OCI-LY3 (cell line): ENCODE measurements at regions not wholly inside any gene's neighbourhood (a gene's known extent, or its start where the extent isn't known, plus 50 kb on each side); places are given as distances from the start of the nearest gene placed in this dataset.
"Not testable (repeated sequence)": the region's sequence is repeated elsewhere in the genome, so short reads cannot be mapped to it uniquely, and the experiment has no call there.

Experiments
- H2AFZ ChIP-seq: fragments of 200-600, 300-600 bp; shearing (Covaris generic); 2 replicates; pipeline ENCODE4 v1.6.0; 2014; ENCODE audit warnings: antibody characterized with exemption, low read depth, low read length
- H3K27ac ChIP-seq: fragments of 200-600, 300-600 bp; sonication (generic); 2 replicates; pipeline ENCODE4 v1.5.1; 2014; ENCODE audit warnings: mild to moderate bottlenecking, low read length, moderate library complexity, mixed read lengths
- H3K27me3 ChIP-seq: fragments of 200-600, 300-600 bp; sonication (generic); 2 replicates; pipeline ENCODE4 v1.6.1; 2014; ENCODE audit warnings: low read depth, low read length, mixed read lengths
- H3K36me3 ChIP-seq: fragments of 200-600, 300-600 bp; sonication (generic); replicated peaks from 2 replicates; pipeline ENCODE3; 2014; ENCODE audit warnings: low read depth, low read length, mixed read lengths
- H3K4me1 ChIP-seq: fragments of 300-600, 200-600 bp; sonication (generic); 2 replicates; pipeline ENCODE4 v1.6.1; 2014; ENCODE audit warnings: low read length, mixed read lengths
- H3K4me2 ChIP-seq: fragments of 200-600, 300-600 bp; sonication (generic); 2 replicates; pipeline ENCODE4 v1.6.1; 2014; ENCODE audit warnings: low read length, mixed read lengths
- H3K4me3 ChIP-seq: fragments of 300-600, 200-600 bp; sonication (generic); 2 replicates; pipeline ENCODE4 v1.5.1; 2014; ENCODE audit warnings: antibody characterized with exemption, mild to moderate bottlenecking, low read length, moderate library complexity
- H3K79me2 ChIP-seq: fragments of 300-600, 200-600 bp; shearing (Covaris generic); 2 replicates; pipeline ENCODE4 v1.6.1; 2014; ENCODE audit warnings: mild to moderate bottlenecking, low read length, mixed read lengths
- H3K9ac ChIP-seq: fragments of 300-600, 200-600 bp; shearing (Covaris generic); 2 replicates; pipeline ENCODE4 v1.6.0; 2014; ENCODE audit warnings: mild to moderate bottlenecking, low read length, moderate library complexity
- H3K9me3 ChIP-seq: fragments of 200-600, 300-600 bp; shearing (Covaris generic); 2 replicates; pipeline ENCODE4 v1.6.1; 2014; ENCODE audit warnings: low read length, mixed read lengths; ENCODE audit not compliant: insufficient read depth
- H4K20me1 ChIP-seq: fragments of 200-600, 300-600 bp; sonication (generic); 2 replicates; pipeline ENCODE4 v1.6.1; 2016; ENCODE audit warnings: low read length, mixed read lengths; ENCODE audit not compliant: insufficient read depth
- CTCF ChIP-seq: fragments of 200-600, 300-600 bp; sonication (generic); IDR thresholded peaks from 2 replicates; pipeline ENCODE4 v1.5.1; 2014; ENCODE audit warnings: antibody characterized with exemption, low read length, low read depth
- EZH2phosphoT487 ChIP-seq: fragments of 200-600 bp; shearing (Covaris generic); IDR thresholded peaks from 2 replicates; pipeline ENCODE4 v1.6.1; 2018; ENCODE audit warnings: antibody characterized with exemption, mixed run types, low read depth

GRCh38 chr7:131154380-131154779 lies 173.3 kb upstream of the MKLN1 start:
- H2AFZ ChIP-seq, result no peak overlapping the region
- no peaks in the 10 kb centered on the region for H4K20me1 ChIP-seq
- no peak overlapping the region for H3K4me3 ChIP-seq
- peaks cover 7% of the 10 kb centered on the region; the same call in 1 of the 2 replicates for H3K27me3 ChIP-seq
- TF ChIP-seq EZH2phosphoT487, result no peak
- no peak for TF ChIP-seq CTCF
- H3K27ac ChIP-seq, result no peak overlapping the region
- no peaks in the 10 kb centered on the region for H3K36me3 ChIP-seq
- no peaks in the 10 kb centered on the region for H3K4me1 ChIP-seq
- H3K9ac ChIP-seq, result no peak overlapping the region
- no peaks in the 10 kb centered on the region for H3K79me2 ChIP-seq
- no peaks in the 10 kb centered on the region for H3K9me3 ChIP-seq
- H3K4me2 ChIP-seq, result no peak overlapping the region

- Histone ChIP-seq H3K79me2 (no peaks in the 10 kb centered on the region), H3K9me3 (no peaks in the 10 kb centered on the region), H3K4me1 (no peaks in the 10 kb centered on the region), H2AFZ (no peak overlapping the region), H3K9ac (no peak overlapping the region), H3K36me3 (no peaks in the 10 kb centered on the region), H3K27me3 (peaks cover 5% of the 10 kb centered on the region; the same call in 1 of the 2 replicates), H3K4me2 (no peak overlapping the region), H3K4me3 (no peak overlapping the region), H3K27ac (no peak overlapping the region), H4K20me1 (no peaks in the 10 kb centered on the region)
- TF ChIP-seq EZH2phosphoT487 (no peak), CTCF (no peak)
Observed at GRCh38 chr7:131157530-131158243, 170.0 kb upstream of the MKLN1 start.

- H3K79me2 ChIP-seq, H3K4me2 ChIP-seq, H3K4me1 ChIP-seq, H3K27me3 ChIP-seq, H4K20me1 ChIP-seq, H2AFZ ChIP-seq, H3K9ac ChIP-seq, H3K9me3 ChIP-seq, H3K27ac ChIP-seq, H3K4me3 ChIP-seq, H3K36me3 ChIP-seq: not testable (repeated sequence)
Observed at GRCh38 chr7:131158244-131158636, 169.4 kb upstream of the MKLN1 start.

- no peak overlapping the region for H2AFZ ChIP-seq
- H3K4me3 ChIP-seq, result no peak overlapping the region
- no peaks in the 10 kb centered on the region for H3K9me3 ChIP-seq
- H3K4me1 ChIP-seq, result no peaks in the 10 kb centered on the region
- TF ChIP-seq CTCF (no peak), EZH2phosphoT487 (no peak)
- H4K20me1 ChIP-seq, result no peaks in the 10 kb centered on the region
- no peak overlapping the region for H3K4me2 ChIP-seq
- H3K36me3 ChIP-seq, result no peaks in the 10 kb centered on the region
- H3K27ac ChIP-seq, result no peak overlapping the region
- no peaks in the 10 kb centered on the region for H3K79me2 ChIP-seq
- H3K9ac ChIP-seq, result no peak overlapping the region
- peaks cover 11% of the 10 kb centered on the region; the same call in 1 of the 2 replicates for H3K27me3 ChIP-seq
Observed at GRCh38 chr7:131159961-131160361, 167.7 kb upstream of the MKLN1 start.
